HEK293T (cell line): ENCODE measurements at regions not wholly inside any gene's neighbourhood (a gene's known extent, or its start where the extent isn't known, plus 50 kb on each side); places are given as distances from the start of the nearest gene placed in this dataset.

Experiments used
- CTCF ChIA-PET: fragments of 350-600 bp; formaldehyde crosslinking; extraction: SDS; loops from one replicate; lab custom pipeline; 2021; ENCODE audit warnings: antibody characterized with exemption, inconsistent platforms; lab: Yijun Ruan, JAX
- POLR2A ChIA-PET: fragments of 350-600 bp; formaldehyde crosslinking; extraction: SDS; loops from one replicate; lab custom pipeline; 2020; ENCODE audit warnings: antibody characterized with exemption, inconsistent platforms; lab: Yijun Ruan, JAX
- DNase-seq: peaks from one replicate; pipeline ENCODE4 v3.0.0; 2012; ENCODE audit warnings: mixed read lengths; ENCODE audit errors: extremely low spot score
- ARNT ChIP-seq: fragments of 450-650 bp; IDR thresholded peaks from 2 replicates; pipeline ENCODE4 v1.6.1; 2017; ENCODE audit warnings: mild to moderate bottlenecking
- BHLHE40 ChIP-seq: fragments of 450-650 bp; IDR thresholded peaks from 2 replicates; pipeline ENCODE4 v1.6.1; 2016; ENCODE audit warnings: mild to moderate bottlenecking, moderate library complexity, borderline replicate concordance
- CTBP1 ChIP-seq: fragments of 450-650 bp; IDR thresholded peaks from 2 replicates; pipeline ENCODE4 v1.6.1; 2016; ENCODE audit warnings: borderline replicate concordance
- ELF4 ChIP-seq: fragments of 450-650 bp; IDR thresholded peaks from 2 replicates; pipeline ENCODE4 v1.6.1; 2017; ENCODE audit warnings: antibody characterized with exemption
- FOXA1 ChIP-seq: fragments of 450-650 bp; IDR thresholded peaks from 2 replicates; pipeline ENCODE4 v1.6.1; 2016; ENCODE audit warnings: mild to moderate bottlenecking
- FOXK2 ChIP-seq: fragments of 450-650 bp; IDR thresholded peaks from 2 replicates; pipeline ENCODE4 v1.6.1; 2016; ENCODE audit warnings: mild to moderate bottlenecking
- FOXM1 ChIP-seq: fragments of 450-650 bp; IDR thresholded peaks from 2 replicates; pipeline ENCODE4 v1.6.1; 2017; ENCODE audit warnings: mild to moderate bottlenecking, borderline replicate concordance
- HDGF ChIP-seq: fragments of 450-650 bp; IDR thresholded peaks from 2 replicates; pipeline ENCODE4 v1.6.1; 2017; ENCODE audit warnings: antibody characterized with exemption, borderline replicate concordance
- L3MBTL2 ChIP-seq: fragments of 450-650 bp; conservative IDR thresholded peaks from 2 replicates; pipeline ENCODE4 v1.6.1; 2016; ENCODE audit warnings: mild to moderate bottlenecking
- LEF1 ChIP-seq: fragments of 450-650 bp; IDR thresholded peaks from 2 replicates; pipeline ENCODE4 v1.6.1; 2017; ENCODE audit warnings: mild to moderate bottlenecking, borderline replicate concordance
- NFRKB ChIP-seq: fragments of 450-650 bp; IDR thresholded peaks from 2 replicates; pipeline ENCODE4 v1.6.1; 2016; ENCODE audit warnings: mild to moderate bottlenecking, moderate library complexity
- SP1 ChIP-seq: fragments of 450-650 bp; IDR thresholded peaks from 2 replicates; pipeline ENCODE4 v1.6.1; 2017
- SUZ12 ChIP-seq: fragments of 450-650 bp; IDR thresholded peaks from 2 replicates; pipeline ENCODE4 v1.6.1; 2016; ENCODE audit warnings: mild to moderate bottlenecking
- TARDBP ChIP-seq: fragments of 450-650 bp; IDR thresholded peaks from 2 replicates; pipeline ENCODE4 v1.6.1; 2016
- ZNF384 ChIP-seq: fragments of 450-650 bp; IDR thresholded peaks from 2 replicates; pipeline ENCODE4 v1.6.1; 2016
- TF ChIP-seq, protein P1 (sequence below): fragments of 450-650 bp; IDR thresholded peaks from 2 replicates; pipeline ENCODE4 v1.6.1; 2016

DNA sequence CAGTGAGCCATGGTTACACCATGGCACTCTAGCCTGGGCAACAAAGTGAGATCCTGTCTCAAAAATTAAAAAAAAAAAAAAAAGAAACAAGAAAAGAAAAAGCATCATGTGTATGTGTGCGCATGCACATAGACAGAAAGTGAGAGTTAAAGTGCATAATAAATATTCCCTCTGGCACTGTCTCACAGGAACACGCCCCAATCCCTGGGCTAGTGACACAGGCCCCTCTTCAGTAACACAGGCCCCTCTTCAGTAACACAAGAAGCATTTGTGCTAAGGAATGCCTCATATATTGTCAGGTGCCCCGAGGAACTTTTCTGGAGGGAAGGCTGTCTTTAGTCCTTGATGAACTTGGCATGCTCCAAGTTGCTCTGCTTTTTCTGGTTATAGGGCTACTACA is 57.5 kb downstream of the RPL27A start:
- CTCF ChIA-PET: no interaction called here
- no peak for DNase-seq
- TF ChIP-seq FOXK2 (no peak), BHLHE40 (no peak), ZNF384 (no peak), FOXM1 (no peak), FOXA1 (no peak), SUZ12 (no peak), CTBP1 (no peak), SP1 (no peak), TARDBP (no peak), NFRKB (no peak), ARNT (no peak), L3MBTL2 (no peak), LEF1 (no peak)
- TF ChIP-seq, protein P1, sequence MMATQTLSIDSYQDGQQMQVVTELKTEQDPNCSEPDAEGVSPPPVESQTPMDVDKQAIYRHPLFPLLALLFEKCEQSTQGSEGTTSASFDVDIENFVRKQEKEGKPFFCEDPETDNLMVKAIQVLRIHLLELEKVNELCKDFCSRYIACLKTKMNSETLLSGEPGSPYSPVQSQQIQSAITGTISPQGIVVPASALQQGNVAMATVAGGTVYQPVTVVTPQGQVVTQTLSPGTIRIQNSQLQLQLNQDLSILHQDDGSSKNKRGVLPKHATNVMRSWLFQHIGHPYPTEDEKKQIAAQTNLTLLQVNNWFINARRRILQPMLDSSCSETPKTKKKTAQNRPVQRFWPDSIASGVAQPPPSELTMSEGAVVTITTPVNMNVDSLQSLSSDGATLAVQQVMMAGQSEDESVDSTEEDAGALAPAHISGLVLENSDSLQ: no peak
- POLR2A ChIA-PET: no interaction called here

DNA sequence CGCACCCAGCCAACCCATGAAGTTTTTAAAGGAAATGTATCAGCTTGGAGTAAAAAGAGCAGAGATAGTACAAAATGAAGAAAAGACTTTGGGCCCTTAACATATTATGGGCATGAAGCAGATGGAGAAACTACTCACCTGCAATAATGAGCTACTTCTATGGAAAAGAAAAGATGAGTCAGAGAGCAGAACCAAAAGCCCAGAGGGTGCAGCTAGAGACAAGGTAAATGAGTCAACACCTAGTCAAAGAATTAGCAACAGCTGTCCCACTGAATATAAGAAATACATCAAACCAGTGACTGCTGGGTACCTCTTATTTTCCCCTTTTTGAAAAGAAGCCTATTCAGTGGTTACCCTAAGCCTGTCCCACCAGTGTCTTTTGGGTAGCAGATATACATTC is 61.8 kb downstream of the RPL27A start:
- ChIA-PET CTCF (no interaction called here), POLR2A (no interaction called here)
- no peak for TF ChIP-seq ZNF384
- no peak for TF ChIP-seq TARDBP
- TF ChIP-seq L3MBTL2: no peak
- no peak for TF ChIP-seq ARNT
- no peak for TF ChIP-seq SUZ12
- TF ChIP-seq FOXK2: no peak
- no peak for TF ChIP-seq NFRKB
- no peak for TF ChIP-seq CTBP1
- no peak for TF ChIP-seq BHLHE40
- no peak for TF ChIP-seq SP1
- no peak for TF ChIP-seq FOXM1
- TF ChIP-seq, protein P1: no peak
- no peak for TF ChIP-seq FOXA1
- TF ChIP-seq LEF1: no peak
- TF ChIP-seq ELF4: no peak
- TF ChIP-seq HDGF: no peak
- DNase-seq: no peak

DNA sequence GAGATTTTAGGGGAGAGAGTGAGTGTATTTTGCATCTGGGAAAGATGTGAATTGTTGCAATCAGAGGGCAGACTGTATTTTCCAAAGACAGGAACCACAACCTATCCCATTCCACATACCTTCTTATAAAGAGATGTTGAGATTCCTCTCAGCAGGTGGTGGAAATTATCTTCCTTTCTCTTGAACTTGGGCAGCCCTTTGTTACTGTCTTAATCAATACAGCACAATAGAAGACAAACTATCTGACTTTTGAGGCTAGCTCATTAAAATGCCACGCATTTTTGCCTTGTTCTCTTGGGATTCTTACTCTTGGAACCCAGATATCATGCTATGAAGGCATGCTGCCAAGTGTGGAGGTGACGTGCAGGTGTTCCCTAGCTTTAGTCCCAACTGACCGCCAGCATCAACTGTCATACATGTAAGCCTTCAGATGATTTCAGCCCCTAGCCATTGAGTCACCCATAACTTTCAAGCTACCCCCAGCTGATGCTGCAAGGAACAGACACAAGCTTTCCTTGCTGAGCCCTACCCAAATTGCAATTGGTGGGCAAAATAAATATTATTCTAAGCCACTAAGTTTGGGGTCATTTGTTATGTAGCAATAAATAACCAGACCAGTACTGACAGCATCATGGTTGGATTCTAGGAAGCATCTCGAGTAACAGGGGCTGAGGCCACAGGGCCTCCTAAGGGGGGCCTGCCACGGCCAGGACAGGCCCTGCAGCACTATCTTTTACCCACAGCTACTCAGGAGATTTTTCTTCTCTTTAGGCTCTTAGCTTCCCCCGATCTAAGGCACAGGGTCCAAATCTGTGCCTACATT is 63.0 kb downstream of the RPL27A start:
- DNase-seq: no peak
- ChIA-PET CTCF (no interaction called here), POLR2A (interaction anchor here (1.0 kb wide), 1 partner anchor 57 kb away, joined by 3 read pairs; no protein-coding TSS in a partner anchor)
- no peak for TF ChIP-seq SUZ12
- TF ChIP-seq, protein P1: peak; percentile 37; the same call in 1 of the 2 replicates

DNA sequence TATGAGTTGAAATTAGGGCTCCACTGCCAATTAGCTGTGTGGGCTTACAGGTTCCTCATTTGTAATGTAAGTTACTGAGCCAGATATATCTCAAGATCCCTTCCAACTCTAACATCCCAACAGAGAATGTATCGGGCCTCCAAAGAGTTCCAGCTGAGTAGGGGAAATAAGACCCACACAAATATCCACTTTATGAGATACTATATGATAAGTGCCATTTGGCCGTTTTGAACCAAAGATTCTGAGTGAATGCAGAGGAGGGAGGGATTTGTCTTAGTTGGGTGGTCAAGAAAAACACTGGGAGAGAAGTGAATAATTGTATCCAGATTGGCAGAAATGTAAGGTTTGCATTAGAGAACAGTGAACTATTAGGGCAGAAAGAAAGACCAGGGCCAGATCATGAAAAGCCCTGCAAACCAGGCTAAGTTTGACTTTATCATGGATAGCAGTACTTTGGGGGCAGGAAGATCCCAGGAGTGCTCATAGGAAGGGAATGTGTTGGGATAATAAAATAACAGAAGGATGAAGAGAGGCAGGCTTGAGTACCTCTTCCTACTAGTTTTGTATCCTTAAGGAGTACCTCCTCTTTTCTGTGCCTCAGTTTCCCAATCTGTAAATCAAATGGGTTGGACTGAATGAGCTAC is 63.9 kb downstream of the RPL27A start:
- CTCF ChIA-PET: no interaction called here
- POLR2A ChIA-PET: no interaction called here
- no peak for DNase-seq
- TF ChIP-seq FOXK2 (no peak), L3MBTL2 (no peak), FOXM1 (no peak), LEF1 (no peak)

DNA sequence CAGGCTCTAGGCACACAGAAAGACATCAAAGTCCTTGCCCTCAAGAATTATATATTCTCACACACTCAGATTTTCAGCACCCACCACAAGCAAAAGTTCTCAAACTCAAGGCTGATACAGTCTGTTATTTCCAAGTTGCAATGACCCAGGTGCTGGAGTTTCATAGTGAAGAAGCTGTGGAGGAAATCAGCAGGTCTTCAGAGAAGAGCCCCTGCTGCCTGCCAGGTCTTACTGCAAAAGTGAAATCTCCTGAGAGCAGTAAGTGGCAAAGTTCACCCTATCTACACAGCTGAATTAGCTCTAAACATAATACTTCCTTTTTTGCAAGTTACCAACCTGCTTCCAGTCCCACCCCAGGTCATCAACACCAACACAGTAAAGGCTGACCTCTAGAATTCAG is 64.6 kb downstream of the RPL27A start:
- TF ChIP-seq CTBP1 (no peak), FOXK2 (no peak), HDGF (no peak), SP1 (no peak), ELF4 (no peak), ARNT (no peak), BHLHE40 (no peak), ZNF384 (no peak), L3MBTL2 (no peak), LEF1 (no peak), SUZ12 (no peak), NFRKB (no peak), FOXA1 (no peak), FOXM1 (no peak)
- TF ChIP-seq, protein P1: no peak
- ChIA-PET CTCF (no interaction called here), POLR2A (no interaction called here)
- DNase-seq: no peak

DNA sequence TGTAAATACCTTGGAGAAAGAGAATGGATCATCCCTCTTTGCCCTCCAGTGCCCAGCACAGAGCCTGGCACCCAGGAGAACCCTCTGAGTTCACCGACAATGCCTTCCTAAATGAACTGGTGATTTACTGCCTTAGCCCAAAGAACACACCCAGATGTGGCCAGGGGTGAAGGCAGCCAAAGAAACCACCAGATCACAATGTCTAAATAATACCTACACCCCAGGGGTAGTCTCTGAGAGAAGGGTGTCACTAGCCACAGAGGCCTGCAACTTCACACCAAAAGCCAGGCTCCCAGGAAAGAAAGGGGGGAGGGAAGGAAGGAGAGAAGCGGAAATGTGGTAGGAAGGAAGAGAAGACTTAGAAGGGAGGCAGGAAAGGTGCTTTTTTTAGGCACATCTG is 65.7 kb downstream of the RPL27A start:
- DNase-seq: no peak
- POLR2A ChIA-PET: no interaction called here
- CTCF ChIA-PET: no interaction called here
- no peak for TF ChIP-seq FOXA1
- TF ChIP-seq SUZ12: no peak
- no peak for TF ChIP-seq ARNT
- no peak for TF ChIP-seq NFRKB
- TF ChIP-seq ELF4: no peak
- no peak for TF ChIP-seq L3MBTL2
- no peak for TF ChIP-seq FOXM1
- no peak for TF ChIP-seq ZNF384
